ENCODE measurements at regions not wholly inside any gene's neighbourhood (a gene's known extent, or its start where the extent isn't known, plus 50 kb on each side); places are given as distances from the start of the nearest gene placed in this dataset.

- POLR2A ChIA-PET: no interaction called here
Measured at GRCh38 chr5:23635938-23636337, 128.5 kb downstream of the PRDM9 start.

GRCh38 chr5:23639326-23639725 lies 131.9 kb downstream of the PRDM9 start:
- no peak for DNase-seq (ENCODE audit: low read depth, low spot score)
- ChIA-PET CTCF (no interaction called here), POLR2A (no interaction called here)
- no peak for TF ChIP-seq CTCF (IDR thresholded peaks at IDR 0.05; ENCODE audit: insufficient read depth, low read length, missing control alignments)
- no peak overlapping the region for H3K4me3 ChIP-seq (ENCODE audit: low read depth, low read length)

More at GRCh38 chr5:23635938-23636337, 128.5 kb downstream of the PRDM9 start:
- CTCF ChIA-PET: no interaction called here
- DNase-seq (ENCODE audit: low read depth, low spot score): no peak
- TF ChIP-seq CTCF (IDR thresholded peaks at IDR 0.05; ENCODE audit: insufficient read depth, low read length, missing control alignments): no peak
- no peak overlapping the region for H3K4me3 ChIP-seq (ENCODE audit: low read depth, low read length)

GRCh38 chr5:23648656-23649055 lies 141.2 kb downstream of the PRDM9 start:
- no peak overlapping the region for H3K4me3 ChIP-seq (ENCODE audit: low read depth, low read length)
- DNase-seq (ENCODE audit: low read depth, low spot score): no peak
- no peak for TF ChIP-seq CTCF (IDR thresholded peaks at IDR 0.05; ENCODE audit: insufficient read depth, low read length, missing control alignments)
- CTCF ChIA-PET: no interaction called here
- POLR2A ChIA-PET: no interaction called here

GRCh38 chr5:23649594-23649993 lies 142.2 kb downstream of the PRDM9 start:
- ChIA-PET POLR2A (no interaction called here), CTCF (no interaction called here)
- H3K4me3 ChIP-seq (ENCODE audit: low read depth, low read length): no peak overlapping the region
- no peak for TF ChIP-seq CTCF (IDR thresholded peaks at IDR 0.05; ENCODE audit: insufficient read depth, low read length, missing control alignments)
- no peak for DNase-seq (ENCODE audit: low read depth, low spot score)

GRCh38 chr5:23655674-23656073 lies 148.3 kb downstream of the PRDM9 start:
- H3K4me3 ChIP-seq (ENCODE audit: low read depth, low read length): no peak overlapping the region
- TF ChIP-seq CTCF (IDR thresholded peaks at IDR 0.05; ENCODE audit: insufficient read depth, low read length, missing control alignments): no peak
- POLR2A ChIA-PET: no interaction called here
- CTCF ChIA-PET: no interaction called here
- no peak for DNase-seq (ENCODE audit: low read depth, low spot score)

- no peak overlapping the region for H3K4me3 ChIP-seq (ENCODE audit: low read depth, low read length)
- no peak for DNase-seq (ENCODE audit: low read depth, low spot score)
- POLR2A ChIA-PET: no interaction called here
- CTCF ChIA-PET: no interaction called here
- no peak for TF ChIP-seq CTCF (IDR thresholded peaks at IDR 0.05; ENCODE audit: insufficient read depth, low read length, missing control alignments)
Measured at GRCh38 chr5:23675456-23675855, 168.0 kb downstream of the PRDM9 start.

All from AG04449 (cell line).